ENCODE measurements at regions not wholly inside any gene's neighbourhood (a gene's known extent, or its start where the extent isn't known, plus 50 kb on each side); places are given as distances from the start of the nearest gene placed in this dataset.

DNA sequence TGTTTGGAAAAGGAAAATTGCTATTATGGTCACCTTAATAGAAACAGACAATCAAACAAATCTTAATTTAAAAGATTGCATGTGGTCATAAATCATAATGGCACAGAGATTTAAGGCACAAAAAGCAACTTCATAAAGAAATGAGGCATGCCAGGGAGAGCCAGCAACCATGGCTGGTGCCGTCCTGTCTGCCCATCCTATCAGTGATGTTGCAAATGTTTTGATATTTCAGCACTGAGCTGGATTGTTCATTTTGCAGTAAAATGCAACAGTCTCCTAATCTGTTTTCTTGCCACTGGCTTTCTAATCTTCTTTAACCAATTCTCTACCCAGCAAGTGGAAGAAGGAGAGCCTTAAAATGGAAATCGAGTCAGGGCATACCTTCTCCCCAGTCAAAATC is 249.8 kb downstream of the SAMD5 start:
- DNase-seq (ENCODE audit: low read depth) = no peak

DNA sequence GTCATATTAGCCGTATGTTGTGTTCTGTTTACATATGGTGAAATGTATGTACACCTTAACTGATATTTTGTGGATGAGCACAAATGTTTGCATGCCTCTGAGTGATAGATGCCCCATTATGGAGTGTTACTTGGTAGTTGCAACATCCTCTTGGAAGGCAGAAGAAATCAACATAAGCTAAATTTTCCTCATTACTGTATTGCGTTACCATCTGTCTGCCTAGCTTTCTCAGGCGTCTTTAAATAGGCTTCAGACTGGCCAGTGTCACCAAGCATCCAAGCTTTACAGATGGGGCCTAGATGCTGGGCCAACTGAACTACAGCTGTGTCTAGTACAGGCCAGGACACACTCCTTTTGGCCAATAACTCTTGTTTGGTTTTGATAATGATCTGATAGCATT is 250.6 kb downstream of the SAMD5 start:
- no peak for DNase-seq (ENCODE audit: low read depth)

DNA sequence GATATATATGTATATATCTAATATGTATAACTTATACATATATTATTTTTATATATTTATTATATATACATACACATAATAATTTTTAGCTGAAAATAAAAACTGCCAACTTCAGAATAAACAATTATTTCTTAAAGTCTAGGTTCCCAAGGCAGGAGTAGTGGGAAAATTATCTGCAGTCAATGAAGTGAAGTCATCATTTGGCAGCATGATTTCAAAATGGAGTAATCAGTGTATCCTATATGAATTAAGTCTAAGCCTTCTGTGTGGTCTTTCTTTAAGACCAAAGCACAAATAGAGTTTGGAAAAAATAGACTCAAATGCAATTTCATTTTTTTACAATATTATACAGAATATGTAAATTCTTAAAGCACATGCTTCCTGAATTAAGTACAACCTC is 251.0 kb downstream of the SAMD5 start:
- no peak for DNase-seq (ENCODE audit: low read depth)

DNA sequence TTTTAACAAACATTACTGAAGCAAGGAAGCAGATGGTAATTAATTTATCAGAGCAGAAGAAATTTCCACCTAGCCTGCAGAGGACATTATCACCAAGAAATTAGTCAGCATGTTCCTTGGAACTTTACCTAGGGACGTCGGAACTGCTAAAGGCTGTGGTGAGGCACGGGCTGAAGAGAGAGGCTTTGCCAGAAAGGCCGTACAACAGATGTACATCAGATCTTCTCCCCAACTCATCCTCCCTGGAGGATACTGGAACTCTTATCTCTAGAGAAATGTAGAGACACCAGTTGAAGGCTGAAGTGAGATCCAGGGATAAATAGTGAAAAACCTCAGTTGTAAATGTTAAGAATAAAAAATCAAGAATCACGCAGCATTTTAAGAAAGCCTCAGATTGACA is 257.1 kb downstream of the SAMD5 start:
- DNase-seq (ENCODE audit: low read depth) = no peak

DNA sequence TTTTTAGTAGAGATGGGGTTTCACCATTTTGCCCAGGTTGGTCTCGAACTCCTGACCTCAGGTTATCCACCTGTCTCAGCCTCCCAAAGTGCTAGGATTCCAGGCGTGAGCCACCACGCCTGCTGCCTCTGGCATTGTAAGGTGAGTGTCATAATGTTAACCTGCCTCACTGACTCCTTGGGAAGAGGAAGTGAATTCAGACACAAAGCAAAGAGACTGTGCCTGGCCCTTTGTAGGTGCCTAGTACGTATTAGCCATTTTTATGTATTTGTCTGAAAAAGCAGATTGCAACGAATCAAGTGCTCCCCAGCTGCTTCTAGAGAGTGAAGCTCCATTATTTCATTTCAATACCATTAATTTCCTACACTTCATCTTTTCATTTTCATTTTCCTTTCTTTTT is 260.5 kb downstream of the SAMD5 start:
- no peak for DNase-seq (ENCODE audit: low read depth)

DNA sequence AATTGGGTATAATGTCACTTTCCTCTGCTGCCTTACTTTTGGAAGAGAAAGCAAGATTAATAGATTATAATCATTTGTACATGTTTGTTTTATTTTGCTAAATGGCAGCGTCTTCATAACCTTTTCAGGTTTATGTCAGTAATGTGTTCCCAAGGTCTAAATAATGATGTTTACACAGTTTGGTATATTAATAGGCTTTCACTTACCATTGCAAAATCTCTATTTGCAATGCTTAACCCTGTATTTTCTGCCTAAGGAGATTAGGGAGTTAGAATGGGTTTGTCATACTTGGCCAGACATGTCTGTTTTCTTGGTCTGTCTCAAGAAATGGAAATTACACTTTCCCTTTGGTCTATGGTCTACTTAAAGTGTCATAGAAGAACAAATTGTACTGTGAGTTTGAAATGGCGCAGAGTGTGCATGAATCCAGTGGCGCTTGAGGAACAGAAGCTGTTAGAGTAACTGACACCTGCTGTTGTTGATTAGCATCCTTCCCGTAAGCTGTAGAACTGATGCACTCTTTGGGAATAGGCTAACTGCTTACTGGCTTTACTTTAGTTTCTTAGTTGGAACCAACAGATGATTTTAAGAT is 261.1 kb downstream of the SAMD5 start:
- no peak for DNase-seq (ENCODE audit: low read depth)

DNA sequence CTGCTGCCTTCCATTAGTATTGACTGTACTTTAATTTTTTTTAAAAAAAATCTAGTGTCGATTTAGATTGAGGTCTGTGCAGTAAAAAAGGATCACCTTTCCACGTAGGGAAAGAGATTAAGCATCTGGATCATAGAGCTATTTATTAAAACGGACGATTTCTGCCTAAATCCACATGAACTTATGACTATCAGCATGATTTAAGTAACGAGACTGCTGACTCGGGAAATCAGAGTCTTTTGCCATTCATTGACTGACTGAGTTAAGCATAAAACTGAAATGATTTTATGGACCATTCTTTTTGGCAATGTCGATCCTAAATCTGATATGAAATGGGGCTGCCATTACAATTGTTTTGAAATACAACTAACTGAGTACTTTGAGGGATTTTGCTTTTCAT is 261.7 kb downstream of the SAMD5 start:
- no peak for DNase-seq (ENCODE audit: low read depth)

DNA sequence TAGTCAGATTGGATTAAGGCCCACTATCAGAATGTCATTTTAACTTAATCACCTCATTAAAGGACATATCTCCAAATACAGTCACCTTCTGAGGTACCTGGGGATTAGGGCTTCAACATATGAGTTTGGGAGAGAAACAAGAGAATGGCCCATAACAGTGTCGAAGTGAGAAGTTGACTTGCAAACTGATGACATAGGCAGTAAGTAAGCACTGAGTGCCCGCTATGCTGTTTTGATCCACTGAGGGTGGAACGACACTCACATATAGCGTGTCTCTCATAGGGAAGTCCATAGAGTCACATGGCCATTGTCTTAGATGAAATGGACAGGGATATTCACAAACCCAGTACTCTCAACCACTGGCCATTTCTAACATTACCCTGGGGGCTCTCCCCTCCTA is 264.2 kb downstream of the SAMD5 start:
- DNase-seq (ENCODE audit: low read depth) = no peak

DNA sequence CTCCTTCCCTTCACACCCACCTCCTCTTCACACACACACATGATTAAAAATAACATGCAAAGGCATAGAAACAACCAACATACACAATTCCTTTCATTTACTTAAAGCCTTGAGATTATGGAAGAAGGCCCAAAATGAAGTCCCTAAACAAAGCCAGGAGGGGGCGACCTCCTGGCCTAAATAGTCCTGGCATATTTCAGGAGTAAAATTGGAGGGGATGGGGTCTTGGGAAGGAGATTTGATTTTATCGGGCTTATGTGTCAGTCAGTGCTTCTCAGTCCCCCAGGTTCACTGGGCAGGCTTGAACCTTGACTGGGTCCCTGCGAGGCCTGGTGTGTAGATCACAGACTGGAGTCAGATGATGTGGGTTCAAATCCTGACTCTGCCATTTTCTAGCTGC is 266.4 kb downstream of the SAMD5 start:
- DNase-seq (ENCODE audit: low read depth) = no peak

DNA sequence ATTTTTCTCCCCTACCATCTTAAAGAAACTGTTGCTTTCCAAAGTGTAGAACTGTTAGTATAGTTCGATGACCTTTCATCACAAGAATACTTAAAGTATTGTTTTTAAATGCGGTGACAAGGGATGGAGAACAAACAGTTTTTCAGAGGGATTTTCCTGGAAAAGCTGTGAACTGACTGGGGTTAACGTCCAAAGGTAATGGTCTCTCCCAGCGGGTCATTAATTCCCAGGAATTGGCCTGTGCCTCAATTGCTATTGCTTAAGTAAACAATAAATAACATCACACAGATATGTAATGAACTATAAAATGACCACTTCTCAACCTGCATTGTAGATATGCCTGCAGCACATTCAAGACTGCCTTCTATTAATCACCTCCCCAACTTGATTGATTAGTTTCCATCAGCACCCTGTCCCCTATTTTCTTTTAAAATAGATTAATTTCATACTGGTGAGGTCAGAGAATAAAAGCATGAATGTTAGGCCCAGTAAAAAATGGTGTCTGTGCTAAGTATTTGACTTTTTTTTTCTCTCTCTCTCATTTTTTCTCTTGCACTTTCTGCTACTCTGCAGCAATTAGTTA is 268.2 kb downstream of the SAMD5 start:
- DNase-seq (ENCODE audit: low read depth) = no peak

DNA sequence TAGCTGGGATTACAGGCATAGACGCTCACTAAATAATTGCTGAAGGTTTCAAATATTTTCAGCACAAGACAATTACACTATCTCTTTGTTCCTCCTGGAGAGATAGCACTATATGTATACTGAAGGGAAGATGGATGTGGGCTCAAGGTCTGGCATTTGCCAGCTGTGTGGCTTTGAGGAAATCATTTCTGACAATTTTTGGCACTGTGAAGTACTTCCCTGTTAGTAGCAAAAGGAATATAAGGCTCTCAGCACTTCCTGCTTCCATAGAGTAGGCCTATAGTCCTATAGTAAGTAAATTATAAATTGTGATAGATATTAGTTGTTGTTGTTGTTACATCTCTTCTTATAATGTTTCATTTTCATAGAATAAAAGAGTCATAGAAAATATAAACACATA is 271.1 kb downstream of the SAMD5 start:
- DNase-seq (ENCODE audit: low read depth) = no peak

DNA sequence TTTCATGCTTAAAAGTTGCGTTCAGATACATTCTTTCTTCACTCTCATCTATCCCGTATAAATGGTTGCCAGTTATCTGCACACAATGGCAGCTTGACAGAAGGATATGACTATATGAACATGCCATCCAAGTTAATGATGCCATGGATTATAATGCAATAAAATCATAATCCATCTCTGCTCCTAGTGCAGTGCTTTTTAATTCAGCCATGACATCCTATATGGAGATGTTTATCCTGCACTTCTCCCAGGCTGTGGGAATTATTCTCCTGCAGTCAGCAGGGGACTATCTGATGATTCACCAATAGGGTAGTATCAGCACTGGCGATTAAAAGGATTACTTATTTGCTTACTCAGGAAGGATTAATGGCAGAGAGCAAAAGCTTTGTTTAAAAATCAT is 273.8 kb downstream of the SAMD5 start:
- peak; percentile 28 for DNase-seq (ENCODE audit: low read depth)

DNA sequence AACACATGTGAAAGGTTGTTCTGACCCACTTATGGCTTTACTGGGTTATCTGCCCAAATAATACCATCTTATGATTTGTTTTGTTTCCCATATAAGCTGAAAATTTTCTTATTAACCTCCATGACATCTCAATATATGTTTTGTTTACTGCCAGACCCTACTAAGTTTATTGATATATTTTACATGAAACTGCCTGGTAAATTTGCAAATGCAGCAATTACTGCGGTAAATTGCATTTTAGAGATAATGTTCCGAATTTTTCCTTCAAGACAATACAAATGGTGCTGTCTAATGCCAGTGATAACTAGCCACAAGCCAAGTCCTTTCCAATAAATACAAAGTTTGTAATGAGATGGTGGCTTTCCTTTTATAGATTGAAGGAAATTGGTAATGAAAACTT is 275.9 kb downstream of the SAMD5 start:
- DNase-seq (ENCODE audit: low read depth) = no peak

DNA sequence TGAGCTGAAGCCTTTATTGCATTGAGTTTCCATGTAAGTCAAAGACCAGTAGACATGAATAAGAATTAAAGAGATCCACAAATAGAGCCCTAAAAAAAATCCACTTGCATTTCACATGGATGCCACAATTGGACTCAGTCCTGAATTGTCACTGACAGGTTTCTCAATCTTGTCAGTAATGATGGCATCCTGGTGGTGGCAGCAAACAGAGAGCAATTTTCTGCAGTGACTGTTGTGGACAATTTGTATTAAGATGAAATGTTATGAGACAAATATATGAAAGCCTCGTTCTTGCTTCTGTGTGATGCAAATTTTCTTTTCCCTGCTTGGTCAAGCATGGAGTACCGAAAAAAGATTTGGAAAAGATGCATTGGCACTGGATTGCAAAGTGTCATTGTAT is 278.9 kb downstream of the SAMD5 start:
- no peak for DNase-seq (ENCODE audit: low read depth)

DNA sequence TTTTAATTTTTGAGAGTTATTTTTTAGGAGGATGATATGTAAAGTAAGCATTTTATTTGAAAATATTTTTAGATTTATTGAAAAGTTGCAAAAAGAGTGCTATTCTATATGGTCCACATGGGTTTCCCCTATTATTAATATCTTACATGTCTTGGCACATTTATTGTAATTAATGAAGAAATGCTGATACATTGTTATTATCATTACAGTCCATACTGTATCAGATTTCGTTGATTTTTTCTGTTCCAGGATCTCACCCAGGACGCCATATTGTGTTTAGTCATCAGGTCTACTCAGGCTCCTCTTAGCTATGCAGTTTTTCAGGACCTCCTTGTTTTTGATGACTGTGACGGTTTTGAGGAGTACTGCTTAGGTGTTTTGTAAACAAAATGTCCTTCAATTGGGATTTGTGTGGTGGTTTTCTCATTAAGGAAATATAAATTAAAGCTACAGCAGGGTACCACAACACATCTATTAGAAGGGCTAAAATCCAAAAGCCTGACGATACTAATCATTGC is 281.0 kb downstream of the SAMD5 start:
- no peak for DNase-seq (ENCODE audit: low read depth)

DNA sequence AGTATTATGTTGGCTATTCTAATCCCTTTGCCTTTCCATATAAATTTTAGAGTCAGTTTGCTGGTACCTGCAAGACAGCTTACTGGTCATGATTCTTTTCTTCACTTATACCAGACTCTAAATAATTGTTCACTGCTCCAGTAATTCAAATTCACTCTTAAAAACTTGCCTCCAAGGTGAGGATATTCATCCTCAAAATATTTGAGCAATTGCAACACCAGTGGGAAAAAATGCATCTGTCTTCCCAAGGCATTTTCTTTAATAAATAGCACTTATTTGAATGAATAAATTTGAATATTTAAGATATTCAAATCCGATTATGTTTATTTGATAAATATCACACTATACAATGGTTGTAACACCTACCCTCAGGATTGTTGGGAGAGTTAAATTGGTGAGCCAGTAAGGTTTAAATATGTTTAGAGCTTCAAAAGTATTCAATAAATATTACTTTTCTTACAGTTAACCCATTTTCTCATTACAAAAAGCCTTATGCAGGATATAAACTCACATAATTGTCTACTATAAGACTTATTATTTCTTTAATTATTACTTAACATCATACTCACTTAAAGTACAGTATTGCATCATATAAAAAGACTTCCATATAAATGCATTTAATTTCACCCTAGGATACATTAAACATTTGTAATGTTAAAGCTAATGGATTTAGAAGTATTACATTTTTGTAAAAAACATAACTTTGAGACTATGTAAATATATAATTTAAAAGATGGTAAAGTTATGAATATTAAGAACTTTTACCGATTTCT is 285.6 kb downstream of the SAMD5 start:
- no peak for DNase-seq (ENCODE audit: low read depth)

DNA sequence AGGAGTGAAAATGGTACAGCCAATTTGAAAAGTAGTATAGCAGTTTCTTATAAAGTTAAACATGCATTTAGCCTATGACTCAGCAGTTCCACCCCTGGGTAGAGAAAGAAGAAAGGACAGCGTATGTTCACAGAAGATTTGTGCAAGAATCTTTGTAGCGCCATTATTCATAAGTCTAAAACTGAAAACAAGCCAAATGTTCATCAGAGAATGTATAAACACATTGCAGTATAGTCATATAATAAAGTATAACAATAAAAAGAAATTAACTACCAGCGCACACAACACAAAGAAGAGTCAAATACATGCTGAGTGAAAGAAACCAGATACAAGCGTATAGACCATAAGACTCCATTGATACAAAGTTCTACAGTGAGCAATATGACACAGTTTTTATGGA is 294.0 kb downstream of the SAMD5 start:
- no peak for DNase-seq (ENCODE audit: low read depth)

DNA sequence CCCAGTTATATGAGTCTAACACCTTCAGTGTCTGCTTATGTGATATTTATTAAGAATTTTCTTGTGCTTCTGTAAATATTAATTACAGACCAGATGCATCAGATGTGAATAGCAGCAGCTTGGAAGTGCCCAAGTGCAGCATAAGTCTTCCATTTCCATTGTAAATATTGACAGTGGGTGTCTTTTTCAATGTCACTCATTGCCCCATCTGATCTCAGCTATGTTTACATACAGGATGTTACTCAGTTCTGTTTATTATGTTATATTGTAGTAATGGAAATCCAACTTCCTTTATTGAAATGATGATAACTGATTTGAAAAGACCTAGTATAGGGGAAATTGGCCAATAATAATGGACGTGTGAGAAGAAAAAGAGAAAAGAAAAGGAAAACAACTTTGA is 296.7 kb downstream of the SAMD5 start:
- no peak for DNase-seq (ENCODE audit: low read depth)

DNA sequence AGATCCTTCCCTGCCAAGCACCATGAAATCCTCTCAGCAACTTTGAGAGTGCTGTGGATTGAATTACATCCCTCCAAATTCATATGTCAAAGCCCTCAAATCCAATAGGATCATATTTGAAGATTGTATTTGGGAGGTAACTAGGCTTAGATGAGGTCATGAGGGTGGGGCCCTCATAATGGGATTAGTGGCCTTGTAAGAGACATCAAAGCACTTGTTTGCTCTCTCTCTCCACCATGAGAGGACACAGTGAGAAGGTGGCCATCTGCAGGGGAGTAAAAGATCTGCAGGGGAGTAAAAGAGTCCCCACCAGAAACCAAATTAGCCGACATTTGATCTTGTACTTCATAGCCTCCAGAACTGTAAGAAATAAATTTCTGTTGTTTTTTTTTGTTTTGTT is 298.2 kb downstream of the SAMD5 start:
- no peak for DNase-seq (ENCODE audit: low read depth)

DNA sequence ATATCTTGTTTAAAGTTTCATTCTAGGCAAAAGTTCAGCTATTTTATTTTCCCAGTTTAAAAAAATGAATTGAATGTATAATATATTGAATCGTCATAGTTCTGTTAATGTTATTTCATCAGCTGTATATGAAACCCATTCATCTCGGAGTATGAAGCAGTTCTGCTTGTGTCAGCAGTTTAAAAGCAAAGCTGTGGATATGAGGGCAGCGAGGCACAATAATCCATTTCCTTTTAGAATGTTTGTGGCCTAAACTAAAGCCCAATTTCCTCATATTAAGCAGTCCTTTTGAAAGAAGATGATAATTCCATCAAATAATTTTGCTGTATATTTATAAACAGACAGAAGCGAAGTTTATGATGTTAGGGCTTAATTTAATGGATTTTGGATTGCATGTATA is 300.1 kb downstream of the SAMD5 start:
- no peak for DNase-seq (ENCODE audit: low read depth)

DNA sequence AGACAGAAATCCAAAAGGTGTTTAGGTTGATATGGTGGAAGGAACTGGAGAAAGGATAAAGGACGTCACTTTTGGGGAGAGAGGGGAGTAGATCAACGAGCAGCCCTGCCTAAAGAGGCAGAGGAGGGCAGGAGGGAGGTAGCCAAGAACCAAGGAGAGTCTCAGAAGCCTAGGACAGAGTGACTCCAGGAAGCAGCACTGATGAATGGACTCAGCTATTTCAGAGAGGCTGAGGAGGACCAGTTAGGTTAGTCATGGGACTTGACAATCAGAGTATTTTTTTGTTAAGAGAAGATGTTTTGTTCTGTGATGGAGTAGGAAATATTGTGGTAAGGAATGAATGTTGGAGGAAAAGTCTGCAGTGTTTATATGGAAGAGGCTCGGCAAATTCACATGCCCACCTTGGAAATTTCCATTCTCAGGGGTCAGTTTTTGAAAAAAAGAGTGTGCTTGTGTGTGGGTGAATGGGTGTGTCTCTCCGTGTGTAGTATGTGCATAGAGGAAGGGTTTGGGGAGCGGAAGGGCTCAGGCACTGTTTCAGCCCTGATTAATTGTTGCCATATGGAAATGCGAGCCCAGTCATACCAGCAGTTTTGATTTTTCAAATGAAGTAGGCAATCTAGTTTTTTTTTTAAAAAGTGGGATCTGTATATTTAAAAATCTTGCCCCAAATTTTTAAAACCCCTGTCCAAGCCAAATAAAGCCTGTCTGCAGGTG is 303.6 kb downstream of the SAMD5 start:
- no peak for DNase-seq (ENCODE audit: low read depth)

DNA sequence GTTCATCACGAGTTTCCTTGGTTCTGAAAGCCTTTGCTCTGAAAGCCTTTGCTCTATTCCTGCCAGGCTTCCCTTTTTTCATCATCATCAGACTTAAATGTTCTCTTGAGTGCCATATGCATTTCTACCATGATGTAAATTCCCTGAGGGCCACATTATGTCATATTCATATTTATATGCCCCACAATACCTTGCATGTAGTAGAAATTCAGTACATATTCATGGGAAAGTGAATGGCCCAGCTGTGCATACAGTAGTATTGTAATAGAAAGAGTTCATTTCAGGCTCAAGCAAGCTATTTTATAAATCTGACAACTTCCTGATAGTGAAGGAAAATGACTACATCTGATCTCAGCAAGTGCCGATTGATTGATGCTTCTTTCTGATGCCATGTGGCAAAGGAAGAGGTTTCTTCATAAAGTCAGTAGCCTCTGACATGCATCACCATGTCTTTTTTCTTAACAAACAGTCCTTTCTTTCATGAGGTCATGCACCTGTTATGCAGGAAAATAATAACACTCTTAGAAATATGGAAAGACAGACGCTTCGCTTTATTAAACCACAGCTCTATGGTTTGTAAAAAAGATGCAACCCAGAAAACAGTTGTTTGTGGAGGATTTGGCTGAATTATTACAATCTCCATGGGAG is 308.7 kb downstream of the SAMD5 start:
- DNase-seq (ENCODE audit: low read depth) = no peak

Data from non-pigmented ciliary epithelial cell (primary cell).